OCI-LY1 (cell line): ENCODE measurements at regions not wholly inside any gene's neighbourhood (a gene's known extent, or its start where the extent isn't known, plus 50 kb on each side); places are given as distances from the start of the nearest gene placed in this dataset.

Experiments used
- H2AFZ ChIP-seq: fragments of 200-600 bp; sonication (generic), shearing (Covaris generic); 2 replicates; pipeline ENCODE4 v1.6.0; 2014; ENCODE audit warnings: antibody characterized with exemption, mild to moderate bottlenecking, low read length
- H3F3A ChIP-seq: fragments of 200-600 bp; sonication (generic), shearing (Covaris generic); 2 replicates; pipeline ENCODE4 v1.6.0; 2014; ENCODE audit warnings: mild to moderate bottlenecking, antibody characterized with exemption, low read length, moderate library complexity; ENCODE audit not compliant: insufficient read depth
- H3K27ac ChIP-seq: fragments of 200-600 bp; sonication (generic); 2 replicates; pipeline ENCODE4 v1.5.1; 2014; ENCODE audit warnings: low read length, mixed run types, mild to moderate bottlenecking, low read depth; ENCODE audit not compliant: poor library complexity, severe bottlenecking
- H3K27me3 ChIP-seq: fragments of 200-600 bp; sonication (generic); 2 replicates; pipeline ENCODE4 v1.6.0; 2014; ENCODE audit warnings: antibody characterized with exemption, mild to moderate bottlenecking, low read length, moderate library complexity; ENCODE audit not compliant: insufficient read depth
- H3K36me3 ChIP-seq: fragments of 200-600 bp; sonication (generic); 2 replicates; pipeline ENCODE4 v1.6.1; 2014; ENCODE audit warnings: mild to moderate bottlenecking, antibody characterized with exemption, low read length, moderate library complexity, mixed read lengths; ENCODE audit not compliant: insufficient read depth
- H3K4me1 ChIP-seq: fragments of 200-600 bp; sonication (generic); 2 replicates; pipeline ENCODE4 v1.5.1; 2014; ENCODE audit warnings: mild to moderate bottlenecking, low read length, moderate library complexity; ENCODE audit not compliant: insufficient read depth, severe bottlenecking
- H3K4me2 ChIP-seq: fragments of 200-600 bp; sonication (generic), shearing (Covaris generic); 2 replicates; pipeline ENCODE4 v1.6.1; 2014; ENCODE audit warnings: low read length
- H3K4me3 ChIP-seq: fragments of 200-600 bp; sonication (generic); 2 replicates; pipeline ENCODE4 v1.5.1; 2014; ENCODE audit warnings: low read length, low read depth, mild to moderate bottlenecking, mixed read lengths; ENCODE audit not compliant: poor library complexity, severe bottlenecking
- H3K79me2 ChIP-seq: fragments of 200-600 bp; shearing (Covaris generic); 2 replicates; pipeline ENCODE4 v1.6.1; 2016; ENCODE audit warnings: mixed run types, low read length, mixed read lengths; ENCODE audit not compliant: insufficient read depth
- H3K9ac ChIP-seq: fragments of 200-600 bp; sonication (generic), shearing (Covaris generic); 2 replicates; pipeline ENCODE4 v1.6.1; 2014; ENCODE audit warnings: mild to moderate bottlenecking, low read length, mixed read lengths
- H3K9me2 ChIP-seq: fragments of 200-600 bp; sonication (generic), shearing (Covaris generic); 2 replicates; pipeline ENCODE4 v1.6.1; 2014; ENCODE audit warnings: low read depth, mild to moderate bottlenecking, low read length, mixed read lengths
- H3K9me3 ChIP-seq: fragments of 200-600 bp; shearing (Covaris generic); 2 replicates; pipeline ENCODE4 v1.6.1; 2014; ENCODE audit warnings: low read length, mixed read lengths
- H4K20me1 ChIP-seq: fragments of 200-600 bp; sonication (generic), shearing (Covaris generic); 2 replicates; pipeline ENCODE4 v1.6.0; 2016; ENCODE audit warnings: mild to moderate bottlenecking, low read length; ENCODE audit not compliant: insufficient read depth
- EZH2 ChIP-seq: fragments of 200-600 bp; sonication (generic), shearing (Covaris generic); IDR thresholded peaks from 2 replicates; pipeline ENCODE4 v1.8.0; 2017; ENCODE audit warnings: borderline replicate concordance, mixed run types, mild to moderate bottlenecking, antibody characterized with exemption, low read length, moderate library complexity, mixed read lengths
- TF ChIP-seq, protein P1 (sequence below): fragments of 200-600 bp; sonication (generic), shearing (Covaris generic); IDR thresholded peaks from 2 replicates; pipeline ENCODE4 v1.5.1; 2017; ENCODE audit warnings: mild to moderate bottlenecking, antibody characterized with exemption, low read length, moderate library complexity, mixed read lengths

DNA sequence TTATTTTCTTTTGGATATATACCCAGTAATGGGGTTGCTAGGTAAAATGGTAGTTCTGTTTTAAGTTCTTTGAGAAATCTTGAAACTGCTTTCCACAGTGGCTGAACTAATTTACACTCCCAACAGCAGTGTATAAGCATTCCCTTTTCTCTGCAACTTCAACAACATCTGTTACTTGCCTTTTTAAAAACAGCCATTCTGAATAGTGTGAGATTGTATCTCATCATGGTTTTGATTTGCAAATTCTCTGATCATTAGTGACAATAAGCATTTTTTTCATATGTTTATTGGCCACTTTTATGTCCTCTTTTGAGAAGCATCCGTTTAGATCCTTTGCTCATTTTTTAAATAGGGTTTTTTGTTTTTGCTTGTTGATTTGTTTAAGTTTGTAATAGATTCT is 291.3 kb upstream of the COL3A1 start:
- H3K9me3 ChIP-seq = no peaks in the 10 kb centered on the region
- no peak overlapping the region for H3K4me3 ChIP-seq
- no peaks in the 10 kb centered on the region for H3K79me2 ChIP-seq
- H4K20me1 ChIP-seq = no peaks in the 10 kb centered on the region
- H3K4me2 ChIP-seq = no peak overlapping the region
- H3K9me2 ChIP-seq = no peaks in the 10 kb centered on the region
- no peak overlapping the region for H2AFZ ChIP-seq
- H3K9ac ChIP-seq = no peak overlapping the region
- H3F3A ChIP-seq = no peaks in the 10 kb centered on the region
- H3K27me3 ChIP-seq = no peaks in the 10 kb centered on the region
- no peaks in the 10 kb centered on the region for H3K4me1 ChIP-seq
- H3K36me3 ChIP-seq = no peaks in the 10 kb centered on the region
- TF ChIP-seq EZH2 = no peak
- TF ChIP-seq, protein P1, sequence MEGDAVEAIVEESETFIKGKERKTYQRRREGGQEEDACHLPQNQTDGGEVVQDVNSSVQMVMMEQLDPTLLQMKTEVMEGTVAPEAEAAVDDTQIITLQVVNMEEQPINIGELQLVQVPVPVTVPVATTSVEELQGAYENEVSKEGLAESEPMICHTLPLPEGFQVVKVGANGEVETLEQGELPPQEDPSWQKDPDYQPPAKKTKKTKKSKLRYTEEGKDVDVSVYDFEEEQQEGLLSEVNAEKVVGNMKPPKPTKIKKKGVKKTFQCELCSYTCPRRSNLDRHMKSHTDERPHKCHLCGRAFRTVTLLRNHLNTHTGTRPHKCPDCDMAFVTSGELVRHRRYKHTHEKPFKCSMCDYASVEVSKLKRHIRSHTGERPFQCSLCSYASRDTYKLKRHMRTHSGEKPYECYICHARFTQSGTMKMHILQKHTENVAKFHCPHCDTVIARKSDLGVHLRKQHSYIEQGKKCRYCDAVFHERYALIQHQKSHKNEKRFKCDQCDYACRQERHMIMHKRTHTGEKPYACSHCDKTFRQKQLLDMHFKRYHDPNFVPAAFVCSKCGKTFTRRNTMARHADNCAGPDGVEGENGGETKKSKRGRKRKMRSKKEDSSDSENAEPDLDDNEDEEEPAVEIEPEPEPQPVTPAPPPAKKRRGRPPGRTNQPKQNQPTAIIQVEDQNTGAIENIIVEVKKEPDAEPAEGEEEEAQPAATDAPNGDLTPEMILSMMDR = no peak
- H3K27ac ChIP-seq = no peak overlapping the region

- Histone ChIP-seq H3K4me2 (no peak overlapping the region), H3K79me2 (no peaks in the 10 kb centered on the region), H3F3A (no peaks in the 10 kb centered on the region), H3K9me3 (no peaks in the 10 kb centered on the region), H3K9ac (no peak overlapping the region), H3K27me3 (no peaks in the 10 kb centered on the region), H3K4me1 (no peaks in the 10 kb centered on the region), H3K27ac (no peak overlapping the region), H3K36me3 (no peaks in the 10 kb centered on the region), H3K4me3 (no peak overlapping the region), H2AFZ (no peak overlapping the region), H4K20me1 (no peaks in the 10 kb centered on the region), H3K9me2 (no peaks in the 10 kb centered on the region)
- TF ChIP-seq, protein P1 = no peak
- no peak for TF ChIP-seq EZH2
These were observed 289.4 kb upstream of the COL3A1 start for GRCh38 chr2:188684795-188685194.

DNA sequence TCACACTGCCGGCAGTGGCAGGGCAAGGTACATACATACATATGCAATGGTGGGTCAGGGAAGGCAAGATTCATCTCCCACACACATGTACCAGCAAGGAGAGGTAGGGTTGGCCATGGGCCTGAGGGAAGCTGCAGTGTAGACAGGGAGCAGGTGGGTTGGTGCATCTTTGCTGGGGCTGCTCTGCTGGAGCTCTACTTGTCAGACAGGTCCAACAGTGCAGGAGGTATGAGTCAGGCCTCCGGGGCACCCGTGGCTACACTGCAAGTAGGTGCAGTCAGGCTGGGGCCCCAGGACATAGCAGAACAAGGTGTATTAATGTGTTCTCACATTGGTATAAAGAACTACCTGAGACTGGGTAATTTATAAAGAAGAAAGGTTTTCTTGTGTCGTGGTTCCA is 281.1 kb upstream of the COL3A1 start:
- Histone ChIP-seq H3K27ac (no peak overlapping the region), H3K9ac (no peak overlapping the region), H4K20me1 (no peaks in the 10 kb centered on the region), H3K9me2 (no peaks in the 10 kb centered on the region), H3K79me2 (no peaks in the 10 kb centered on the region), H3K27me3 (no peaks in the 10 kb centered on the region), H3K4me3 (no peak overlapping the region), H3K36me3 (no peaks in the 10 kb centered on the region), H3K4me1 (no peaks in the 10 kb centered on the region), H2AFZ (no peak overlapping the region), H3F3A (no peaks in the 10 kb centered on the region), H3K4me2 (no peak overlapping the region), H3K9me3 (no peaks in the 10 kb centered on the region)
- TF ChIP-seq, protein P1 = no peak
- no peak for TF ChIP-seq EZH2
